GM19324 (cell line): ENCODE measurements at regions not wholly inside any gene's neighbourhood (a gene's known extent, or its start where the extent isn't known, plus 50 kb on each side); places are given as distances from the start of the nearest gene placed in this dataset.
"Not testable (repeated sequence)": the region's sequence is repeated elsewhere in the genome, so short reads cannot be mapped to it uniquely, and the experiment has no call there.

Source experiments
- ATAC-seq: cut with Tn5 transposase; IDR thresholded peaks from one replicate; pipeline ENCODE4 v1.9.1; 2021; ENCODE audit warnings: mild to moderate bottlenecking, moderate library complexity; ENCODE audit not compliant: unreplicated experiment, low FRiP score

DNA sequence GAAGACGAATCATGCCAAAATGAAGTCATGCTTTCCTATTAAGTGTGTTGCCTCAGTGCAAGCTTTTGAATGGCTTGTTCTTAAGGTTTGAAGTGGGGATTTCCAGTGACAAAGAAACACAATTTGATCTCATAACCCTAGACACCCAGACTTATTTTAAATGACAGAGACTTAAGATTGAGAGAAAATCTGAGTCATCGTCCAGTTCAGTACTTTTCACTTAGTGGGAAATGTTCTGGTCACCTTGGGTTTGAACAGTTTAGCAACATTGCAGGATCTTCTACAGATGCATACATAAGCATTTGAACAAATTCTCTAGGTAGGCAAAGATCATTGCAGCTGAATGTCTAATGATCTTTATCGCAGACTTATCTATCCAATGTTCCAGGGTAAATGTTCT, 926.7 kb upstream of the ADAMTS5 start:
- not testable (repeated sequence) for ATAC-seq

DNA sequence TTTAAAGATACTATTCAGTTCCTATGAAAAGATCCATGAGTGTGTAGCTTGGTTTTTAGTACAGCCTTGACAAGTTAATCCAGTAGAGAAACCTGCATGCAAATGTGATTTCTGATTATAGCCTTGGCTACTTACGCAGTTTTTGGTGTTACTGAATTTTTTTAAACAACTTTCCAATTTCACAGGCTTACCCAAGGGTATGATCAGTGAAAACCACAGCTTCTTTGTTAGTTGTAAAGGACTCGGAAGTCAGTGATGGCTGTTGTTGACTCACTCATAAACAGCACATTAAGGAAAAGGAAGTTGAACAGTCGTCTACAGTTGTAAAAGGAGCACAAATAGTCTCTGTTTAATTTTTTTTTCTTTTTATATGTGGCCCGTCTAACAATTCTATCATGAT, 924.6 kb upstream of the ADAMTS5 start:
- ATAC-seq: not testable (repeated sequence)

GRCh38 chr21:27887808-27888455, 921.0 kb upstream of the ADAMTS5 start:
- not testable (repeated sequence) for ATAC-seq

DNA sequence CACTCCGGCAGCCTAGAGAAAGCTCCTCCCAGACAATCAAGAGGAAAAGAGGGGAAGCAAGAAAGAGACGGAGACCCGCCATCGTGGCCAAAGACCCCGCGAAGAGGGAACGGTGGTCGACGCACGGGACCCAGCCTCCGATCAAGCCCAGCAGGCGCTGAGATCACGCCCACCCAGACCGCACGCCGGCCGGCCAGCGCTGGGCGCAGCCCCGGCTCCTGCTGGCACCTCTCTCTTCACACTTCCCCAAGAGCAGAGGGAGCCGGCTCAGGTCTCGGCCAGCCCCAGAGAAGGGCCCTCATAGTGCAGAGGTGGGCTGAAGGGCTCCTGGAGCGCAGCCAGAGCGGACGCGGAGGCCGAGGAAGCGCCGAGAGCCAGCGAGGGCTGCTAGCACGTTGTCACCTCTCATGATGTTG, 918.4 kb upstream of the ADAMTS5 start:
- ATAC-seq: no peak

- not testable (repeated sequence) for ATAC-seq
Observed at GRCh38 chr21:27881331-27881730, 914.4 kb upstream of the ADAMTS5 start.

DNA sequence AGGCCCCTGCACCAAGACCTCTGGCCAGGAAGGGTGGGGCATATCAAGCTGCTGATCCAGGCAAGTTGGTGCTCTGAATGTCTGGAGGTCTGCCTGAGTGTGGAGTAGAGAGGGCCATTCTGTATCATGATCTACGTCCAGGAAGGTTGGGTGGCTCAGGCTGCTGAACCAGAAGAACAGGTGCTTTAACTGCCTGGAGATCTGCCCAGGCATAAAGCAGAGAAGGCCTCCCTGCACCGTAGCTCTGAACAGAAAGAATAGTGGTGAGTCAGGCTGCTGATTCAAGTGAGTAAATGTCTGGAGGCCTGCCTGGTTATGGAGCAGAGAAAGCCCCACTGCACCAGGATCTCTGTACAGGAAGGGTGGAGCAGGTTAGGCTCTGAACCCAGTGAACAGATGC, 905.5 kb upstream of the ADAMTS5 start:
- ATAC-seq: not testable (repeated sequence)

- ATAC-seq: not testable (repeated sequence)
Observed at GRCh38 chr21:27870755-27871154, 903.9 kb upstream of the ADAMTS5 start.

DNA sequence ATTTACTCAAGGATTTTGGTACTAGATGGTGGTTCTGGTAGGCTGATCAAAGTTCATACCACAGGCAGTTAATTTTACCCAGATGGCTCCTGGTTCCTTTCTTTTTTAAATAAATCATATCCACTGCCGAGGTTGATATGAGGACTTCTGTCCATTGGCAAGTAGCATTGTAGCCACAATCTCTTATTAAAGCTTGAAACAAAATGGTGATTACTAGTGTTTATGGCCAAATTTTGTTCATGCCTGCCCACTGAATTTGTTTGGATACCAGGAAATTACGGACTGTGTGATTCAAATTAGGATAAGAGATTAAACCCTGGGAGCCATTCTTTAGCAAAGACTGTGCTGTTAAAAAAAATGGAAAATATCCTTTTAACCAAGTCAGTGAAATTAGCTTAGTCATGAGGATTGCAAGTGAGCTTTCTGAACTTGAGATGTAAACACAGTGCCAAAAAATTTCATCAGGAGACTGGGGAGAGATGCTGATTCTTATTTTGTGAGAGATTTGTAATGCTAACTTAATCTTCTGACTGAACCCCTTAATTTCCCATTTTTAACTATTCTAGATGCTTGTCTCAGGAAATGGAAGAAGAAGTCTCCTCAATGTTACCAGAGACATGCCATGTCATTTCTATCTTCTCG, 893.5 kb upstream of the ADAMTS5 start:
- not testable (repeated sequence) for ATAC-seq

DNA sequence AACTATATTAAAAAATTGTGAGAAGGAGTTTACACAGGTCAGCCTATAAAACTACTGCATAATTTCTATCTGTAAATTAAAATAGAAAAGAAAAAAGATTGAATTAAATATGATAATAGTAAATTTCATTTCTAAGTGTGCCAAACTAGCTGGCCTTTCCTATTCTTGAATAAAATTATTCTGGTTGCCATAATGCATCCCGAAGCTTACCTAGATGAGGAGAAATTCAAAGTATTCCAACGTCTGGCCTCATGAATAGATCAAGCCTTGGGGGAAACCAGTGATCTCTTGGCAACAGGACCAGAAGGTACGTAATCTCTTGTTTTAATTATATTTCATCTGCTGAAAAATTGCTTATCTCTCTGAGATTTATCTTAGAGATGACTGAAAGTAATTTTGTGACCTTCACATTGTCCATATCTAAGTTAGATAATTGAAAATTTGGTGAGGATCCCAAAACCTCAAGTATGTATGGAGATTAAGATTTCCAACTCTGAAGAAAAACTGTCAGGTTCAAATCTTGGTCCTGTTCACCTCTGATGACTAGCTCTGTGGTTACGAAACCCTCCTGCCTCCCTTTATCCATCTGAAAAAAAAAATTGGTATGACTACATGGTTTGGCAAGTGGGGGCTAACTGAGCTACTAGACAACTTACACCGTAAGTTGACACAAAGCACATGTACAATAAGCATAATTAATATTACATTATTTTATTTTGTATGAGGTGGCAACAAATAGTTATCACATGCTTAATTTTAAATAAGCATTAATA, 891.4 kb upstream of the ADAMTS5 start:
- not testable (repeated sequence) for ATAC-seq

- ATAC-seq: not testable (repeated sequence)
Observed at GRCh38 chr21:27856988-27857387, 890.1 kb upstream of the ADAMTS5 start.

DNA sequence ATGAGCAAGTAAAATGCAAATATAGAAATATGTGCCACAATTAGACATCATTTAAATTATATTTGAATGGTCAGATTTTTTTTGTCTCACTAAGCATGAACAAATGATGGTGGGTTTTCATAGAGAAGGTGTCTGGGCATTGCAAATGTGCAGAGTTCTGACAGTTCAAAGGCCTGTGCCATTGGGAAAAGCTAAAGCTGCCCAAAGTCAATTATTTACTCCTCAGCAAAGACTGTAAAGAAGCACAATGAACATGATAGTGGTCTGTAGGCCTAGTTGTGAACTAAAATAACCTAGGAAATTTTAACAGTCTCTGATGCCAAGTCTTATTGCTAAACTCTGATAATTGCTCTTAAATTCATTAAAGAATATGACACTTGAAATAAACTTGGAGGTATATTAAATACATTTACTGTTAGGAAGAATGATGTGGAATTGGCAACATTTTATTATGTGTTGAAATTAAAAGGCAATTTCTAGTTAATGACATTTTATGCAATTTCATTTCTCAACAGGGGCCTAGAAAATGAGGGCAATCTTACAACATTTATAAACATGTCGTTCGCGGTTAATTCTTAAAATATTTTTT, 874.3 kb upstream of the ADAMTS5 start:
- no peak for ATAC-seq

GRCh38 chr21:27840262-27840661, 873.4 kb upstream of the ADAMTS5 start:
- no peak for ATAC-seq

- no peak for ATAC-seq
Observed at GRCh38 chr21:27839512-27840115, 872.7 kb upstream of the ADAMTS5 start.

GRCh38 chr21:27838573-27838972, 871.7 kb upstream of the ADAMTS5 start:
- ATAC-seq: no peak

- no peak for ATAC-seq
Observed at GRCh38 chr21:27837936-27838335, 871.0 kb upstream of the ADAMTS5 start.

DNA sequence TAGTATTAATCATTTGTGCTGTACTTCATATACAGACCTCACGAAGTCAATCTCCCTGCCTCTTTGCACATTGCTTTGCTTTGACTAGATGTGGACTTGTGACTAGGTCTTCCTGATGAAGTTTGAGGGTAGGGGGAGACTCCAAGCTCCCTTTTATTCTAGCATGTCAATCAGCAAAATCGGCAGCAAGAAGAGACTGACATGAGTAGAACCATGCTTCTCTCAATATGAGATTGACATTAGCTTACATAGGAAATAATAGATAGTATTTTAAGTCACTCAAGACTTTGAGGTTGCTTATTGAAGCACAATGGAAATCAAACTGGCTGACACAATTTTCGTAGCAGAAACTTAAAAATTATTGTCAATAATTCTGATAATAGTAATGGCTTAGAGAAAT, 866.4 kb upstream of the ADAMTS5 start:
- no peak for ATAC-seq

DNA sequence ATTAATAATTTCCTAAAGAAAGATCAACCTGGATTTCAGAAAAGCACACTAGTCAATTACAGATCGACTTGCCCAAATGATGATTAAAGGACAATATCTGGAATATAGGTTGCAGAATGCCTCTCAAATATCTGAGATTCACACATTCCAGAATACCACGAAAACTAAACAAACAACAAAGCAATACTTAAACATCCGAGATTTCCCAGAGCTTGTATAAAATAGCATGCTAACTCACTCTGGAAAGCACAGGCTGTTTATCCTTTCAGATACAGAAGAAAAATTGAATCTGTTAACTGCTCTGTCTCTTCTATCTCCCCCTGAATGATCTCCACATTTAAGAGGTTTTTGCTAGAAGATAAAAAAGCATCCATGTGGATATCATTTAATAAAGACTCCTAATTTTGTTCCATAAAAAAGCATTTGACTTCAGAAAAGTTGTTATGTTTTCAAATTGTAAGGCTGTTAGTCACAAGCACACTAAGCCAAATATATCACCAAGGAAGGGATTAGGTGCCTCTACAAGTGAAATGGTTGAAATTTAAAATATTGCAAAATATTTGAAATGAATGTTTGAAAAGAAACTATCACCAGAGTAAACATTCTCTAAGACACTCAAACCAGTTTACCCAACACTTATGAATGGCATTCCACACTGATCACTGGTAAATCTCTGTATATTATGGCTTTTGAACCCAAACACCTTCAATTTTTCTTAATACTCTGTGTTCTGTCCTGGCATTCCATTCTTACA, 865.1 kb upstream of the ADAMTS5 start:
- ATAC-seq: no peak

- ATAC-seq: no peak
Observed at GRCh38 chr21:27831177-27831576, 864.3 kb upstream of the ADAMTS5 start.

DNA sequence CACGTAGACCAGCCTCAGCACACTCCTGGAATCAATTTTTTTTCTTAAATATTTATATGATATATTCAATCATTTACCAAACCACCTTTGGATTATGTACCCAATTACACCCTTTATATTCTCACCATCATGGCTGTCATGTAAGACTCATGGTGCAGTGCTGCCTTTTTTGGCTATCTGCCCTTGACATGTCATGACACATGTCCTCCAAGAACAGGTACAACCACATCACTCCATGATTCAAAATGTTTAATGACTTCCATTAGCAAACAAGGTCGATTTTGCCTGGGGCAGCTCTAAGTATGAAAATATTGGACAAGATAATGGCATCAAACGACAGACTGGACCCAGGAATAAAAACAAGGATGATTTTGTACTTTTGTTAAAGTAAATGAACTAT, 861.1 kb upstream of the ADAMTS5 start:
- no peak for ATAC-seq

GRCh38 chr21:27825035-27825434, 858.1 kb upstream of the ADAMTS5 start:
- no peak for ATAC-seq
